Right kidney (tissue), 1 donor: ENCODE measurements at regions not wholly inside any gene's neighbourhood (a gene's known extent, or its start where the extent isn't known, plus 50 kb on each side); places are given as distances from the start of the nearest gene placed in this dataset.

Experiments used
- DNase-seq: peaks from one replicate; pipeline ENCODE4 v3.0.0-alpha.2; 2016

- DNase-seq: no peak
These were observed 50.7 kb upstream of the SPATA12 start for GRCh38 chr3:57009802-57010201.

- no peak for DNase-seq
These were observed 51.1 kb upstream of the SPATA12 start for GRCh38 chr3:57009367-57009766.

GRCh38 chr3:57007521-57008460, 52.7 kb upstream of the SPATA12 start:
- DNase-seq: no peak

GRCh38 chr3:57006949-57007419, 53.5 kb upstream of the SPATA12 start:
- DNase-seq: no peak

- DNase-seq: no peak
These were observed 54.2 kb upstream of the SPATA12 start for GRCh38 chr3:57006179-57006657.

- no peak for DNase-seq
These were observed 56.2 kb upstream of the SPATA12 start for GRCh38 chr3:57004229-57004628.

- no peak for DNase-seq
These were observed 56.8 kb upstream of the SPATA12 start for GRCh38 chr3:57003676-57004075.

- no peak for DNase-seq
These were observed 59.1 kb upstream of the SPATA12 start for GRCh38 chr3:57001356-57001755.

- no peak for DNase-seq
These were observed 60.5 kb upstream of the SPATA12 start for GRCh38 chr3:57000012-57000411.

GRCh38 chr3:56999547-56999946, 60.9 kb upstream of the SPATA12 start:
- no peak for DNase-seq

- no peak for DNase-seq
These were observed 62.4 kb upstream of the SPATA12 start for GRCh38 chr3:56998076-56998529.

GRCh38 chr3:56997675-56998074, 62.8 kb upstream of the SPATA12 start:
- DNase-seq: no peak

GRCh38 chr3:56997041-56997440, 63.4 kb upstream of the SPATA12 start:
- no peak for DNase-seq

- no peak for DNase-seq
These were observed 66.1 kb upstream of the SPATA12 start for GRCh38 chr3:56994391-56994790.

- no peak for DNase-seq
These were observed 69.8 kb upstream of the SPATA12 start for GRCh38 chr3:56990641-56991015.

GRCh38 chr3:56989977-56990640, 70.4 kb upstream of the SPATA12 start:
- no peak for DNase-seq

- peak; percentile 69 for DNase-seq
These were observed 71.1 kb upstream of the SPATA12 start for GRCh38 chr3:56989169-56989976.

GRCh38 chr3:56988458-56989168, 71.9 kb upstream of the SPATA12 start:
- peak; percentile 74 for DNase-seq

GRCh38 chr3:56987238-56987895, 73.1 kb upstream of the SPATA12 start:
- DNase-seq: no peak

- no peak for DNase-seq
These were observed 74.1 kb upstream of the SPATA12 start for GRCh38 chr3:56986347-56986746.

- no peak for DNase-seq
These were observed 74.6 kb upstream of the SPATA12 start for GRCh38 chr3:56985878-56986277.
